Skeletal muscle tissue (tissue), 3 donors: ENCODE measurements at regions not wholly inside any gene's neighbourhood (a gene's known extent, or its start where the extent isn't known, plus 50 kb on each side); places are given as distances from the start of the nearest gene placed in this dataset.

Experiments
- H3K27ac ChIP-seq: one replicate; pipeline ENCODE4 v1.7.0; 2013; ENCODE audit warnings: mild to moderate bottlenecking, low read depth, low read length, inconsistent platforms
- H3K27me3 ChIP-seq, 3 donors: one replicate each; pipeline ENCODE4 v1.7.0; 2013; ENCODE audit warnings: low read length in 3 of 3; ENCODE audit not compliant: control insufficient read depth in 3 of 3, insufficient read depth in 3 of 3
- H3K36me3 ChIP-seq, 3 donors: one replicate each; pipeline ENCODE4 v1.7.0; 2013; ENCODE audit warnings: low read length in 3 of 3; ENCODE audit not compliant: control insufficient read depth in 3 of 3, insufficient read depth in 3 of 3
- H3K4me1 ChIP-seq, 3 donors: one replicate each; pipeline ENCODE4 v1.7.0; 2013; ENCODE audit warnings: low read length in 3 of 3, mild to moderate bottlenecking in 3 of 3; ENCODE audit not compliant: control insufficient read depth in 3 of 3, insufficient read depth in 3 of 3
- H3K4me3 ChIP-seq, 3 donors: one replicate each; pipeline ENCODE4 v1.7.0; 2013; ENCODE audit warnings: low read length in 3 of 3
- H3K9ac ChIP-seq, 3 donors: one replicate each; pipeline ENCODE4 v1.7.0; 2013; ENCODE audit warnings: low read length in 3 of 3, mild to moderate bottlenecking in 3 of 3, moderate library complexity in 2 of 3, low read depth in 1 of 3
- H3K9me3 ChIP-seq, 3 donors: one replicate each; pipeline ENCODE4 v1.7.0; 2013; ENCODE audit warnings: low read length in 3 of 3; ENCODE audit not compliant: control insufficient read depth in 3 of 3
- donor health status: Osteomylitis.

- no peak overlapping the region for H3K27ac ChIP-seq
- peaks cover 7 to 10% (median 10%) of the 10 kb centered on the region in 3 donors for H3K4me1 ChIP-seq
- no peaks in the 10 kb centered on the region for H3K36me3 ChIP-seq
- no peaks in the 10 kb centered on the region for H3K9me3 ChIP-seq
- no peak overlapping the region for H3K9ac ChIP-seq
- H3K27me3 ChIP-seq, result peaks cover 0 to 18% (median 7%) of the 10 kb centered on the region in 3 donors
- no peak overlapping the region for H3K4me3 ChIP-seq
Observed at GRCh38 chr22:44368611-44369292, 56.0 kb upstream of the SHISAL1 start.

- H3K36me3 ChIP-seq, result no peaks in the 10 kb centered on the region
- no peak overlapping the region for H3K9ac ChIP-seq
- H3K4me3 ChIP-seq, result no peak overlapping the region
- H3K27me3 ChIP-seq, result peaks cover 0 to 11% (median 5%) of the 10 kb centered on the region in 3 donors
- H3K27ac ChIP-seq, result no peak overlapping the region
- H3K4me1 ChIP-seq, result peaks cover 19 to 21% (median 21%) of the 10 kb centered on the region in 3 donors
- H3K9me3 ChIP-seq, result no peaks in the 10 kb centered on the region
Observed at GRCh38 chr22:44366372-44367300, 53.9 kb upstream of the SHISAL1 start.

GRCh38 chr22:44365832-44366231 lies 53.1 kb upstream of the SHISAL1 start:
- Histone ChIP-seq H3K27ac (no peak overlapping the region), H3K4me3 (no peak overlapping the region), H3K4me1 (peaks cover 25 to 29% (median 29%) of the 10 kb centered on the region in 3 donors), H3K27me3 (peaks cover 0 to 11% (median 5%) of the 10 kb centered on the region in 3 donors), H3K36me3 (no peaks in the 10 kb centered on the region), H3K9me3 (no peaks in the 10 kb centered on the region), H3K9ac (no peak overlapping the region)

- Histone ChIP-seq H3K36me3 (no peaks in the 10 kb centered on the region), H3K4me3 (no peak overlapping the region), H3K27ac (no peak overlapping the region), H3K9ac (no peak overlapping the region), H3K4me1 (peaks cover 31 to 36% (median 35%) of the 10 kb centered on the region in 3 donors), H3K27me3 (peaks cover 0 to 7% (median 5%) of the 10 kb centered on the region in 3 donors), H3K9me3 (no peaks in the 10 kb centered on the region)
Observed at GRCh38 chr22:44365191-44365590, 52.4 kb upstream of the SHISAL1 start.

GRCh38 chr22:44364751-44365130 lies 52.0 kb upstream of the SHISAL1 start:
- Histone ChIP-seq H3K27ac (peak overlapping the region; percentile 74), H3K4me3 (no peak overlapping the region), H3K27me3 (peaks cover 0 to 7% (median 5%) of the 10 kb centered on the region in 3 donors), H3K4me1 (peaks cover 33 to 40% (median 39%) of the 10 kb centered on the region in 3 donors), H3K9me3 (no peaks in the 10 kb centered on the region), H3K36me3 (no peaks in the 10 kb centered on the region), H3K9ac (peak overlapping the region in 1 of 3 donors; percentile 33)

GRCh38 chr22:44363980-44364750 lies 51.4 kb upstream of the SHISAL1 start:
- Histone ChIP-seq H3K27me3 (peaks cover 0 to 2% (median 0%) of the 10 kb centered on the region in 3 donors), H3K9ac (peak overlapping the region in 2 of 3 donors; percentile 3 to 33), H3K4me1 (peaks cover 33 to 44% (median 44%) of the 10 kb centered on the region in 3 donors), H3K9me3 (no peaks in the 10 kb centered on the region), H3K4me3 (no peak overlapping the region), H3K27ac (peak overlapping the region; percentile 74), H3K36me3 (no peaks in the 10 kb centered on the region)

GRCh38 chr22:44363013-44363979 lies 50.5 kb upstream of the SHISAL1 start:
- H3K4me1 ChIP-seq, result peaks cover 33 to 45% (median 45%) of the 10 kb centered on the region in 3 donors
- no peaks in the 10 kb centered on the region for H3K27me3 ChIP-seq
- H3K27ac ChIP-seq, result peak overlapping the region; percentile 74
- no peak overlapping the region for H3K4me3 ChIP-seq
- H3K9ac ChIP-seq, result peak overlapping the region in 2 of 3 donors; percentile 3 to 33
- no peaks in the 10 kb centered on the region for H3K36me3 ChIP-seq
- H3K9me3 ChIP-seq, result no peaks in the 10 kb centered on the region

- Histone ChIP-seq H3K27me3 (peaks cover 0 to 1% (median 0%) of the 10 kb centered on the region in 3 donors), H3K9ac (no peak overlapping the region), H3K27ac (peak overlapping the region; percentile 55), H3K36me3 (no peaks in the 10 kb centered on the region), H3K9me3 (no peaks in the 10 kb centered on the region), H3K4me3 (no peak overlapping the region), H3K4me1 (peaks cover 40 to 54% (median 54%) of the 10 kb centered on the region in 3 donors)
Observed at GRCh38 chr22:44362249-44363012, 49.7 kb upstream of the SHISAL1 start.
